Upper lobe of right lung (tissue), 1 donor: ENCODE measurements at regions not wholly inside any gene's neighbourhood (a gene's known extent, or its start where the extent isn't known, plus 50 kb on each side); places are given as distances from the start of the nearest gene placed in this dataset.

Experiments used
- ATAC-seq: fragments of 200-7000 bp; cut with Tn5 transposase; one replicate; pipeline ENCODE4 v1.9.1; 2020; ENCODE audit warnings: mild to moderate bottlenecking, moderate library complexity
- DNase-seq: peaks from one replicate; pipeline ENCODE4 v3.0.0-alpha.2; 2020
- H3K27ac ChIP-seq: fragments of 200-600 bp; one replicate; pipeline ENCODE4 v1.8.0; 2022
- H3K27me3 ChIP-seq: fragments of 200-600 bp; one replicate; pipeline ENCODE4 v1.8.0; 2022; ENCODE audit warnings: mild to moderate bottlenecking
- H3K36me3 ChIP-seq: fragments of 200-600 bp; one replicate; pipeline ENCODE4 v1.8.0; 2022
- H3K4me1 ChIP-seq: fragments of 200-600 bp; one replicate; pipeline ENCODE4 v1.8.0; 2022
- H3K4me3 ChIP-seq: fragments of 200-600 bp; one replicate; pipeline ENCODE4 v1.8.0; 2022; ENCODE audit warnings: mild to moderate bottlenecking
- H3K9me3 ChIP-seq: fragments of 200-600 bp; one replicate; pipeline ENCODE4 v1.8.0; 2022
- intact Hi-C: fragments of 100-400 bp; cut with DNase I; formaldehyde crosslinking; loops from one replicate; pipeline ENCODE4 v1.11.0; 2022
- TF ChIP-seq, protein P1 (sequence below): fragments of 200-600 bp; IDR thresholded peaks from one replicate; pipeline ENCODE4 v1.8.0; 2022; ENCODE audit warnings: antibody characterized with exemption
- donor health status: DM: no; HTN: yes; CAD: no; lungs with severe emphysema.

DNA sequence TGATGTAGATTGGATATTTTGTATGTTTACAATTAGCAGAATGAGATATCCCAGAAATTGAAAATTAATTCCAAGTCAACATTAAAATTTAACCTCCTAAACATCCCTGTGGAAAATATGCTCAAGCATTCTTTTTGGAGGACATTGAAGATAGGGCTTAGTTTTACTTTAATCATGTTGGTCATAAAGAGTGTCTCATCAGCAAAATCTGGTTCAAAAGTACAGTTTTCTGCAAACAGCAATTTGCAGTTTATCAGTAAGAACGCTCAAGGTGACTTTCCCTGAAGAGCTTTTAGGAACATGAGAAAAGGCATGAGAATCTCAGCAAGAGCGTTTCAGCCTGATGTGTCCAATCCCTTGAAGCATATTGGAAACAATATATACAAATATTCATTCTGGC, 889.8 kb downstream of the CENPC start:
- DNase-seq: no peak

DNA sequence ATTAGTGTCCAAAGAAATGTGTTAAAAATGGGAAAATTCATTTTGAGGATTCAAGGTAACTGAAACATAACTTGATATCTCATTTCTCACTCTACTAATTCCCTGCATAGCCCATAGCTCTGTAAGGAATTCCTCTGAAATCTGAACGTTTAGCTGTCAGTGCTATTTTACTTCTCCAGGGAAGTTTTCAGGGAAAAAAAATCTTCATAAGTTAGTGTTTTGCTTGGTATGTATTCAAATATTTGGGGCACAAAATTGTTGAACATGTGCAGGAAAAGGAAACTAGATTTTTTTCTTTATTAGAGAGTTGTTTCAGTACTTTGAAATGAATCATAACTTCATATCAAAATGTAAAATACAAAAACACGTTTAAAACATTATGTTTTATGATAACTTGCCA, 891.4 kb downstream of the CENPC start:
- Histone ChIP-seq H3K36me3 (no peaks in the 10 kb centered on the region), H3K4me3 (no peak overlapping the region), H3K9me3 (no peaks in the 10 kb centered on the region), H3K4me1 (no peaks in the 10 kb centered on the region), H3K27ac (no peak overlapping the region), H3K27me3 (no peaks in the 10 kb centered on the region)
- TF ChIP-seq, protein P1, sequence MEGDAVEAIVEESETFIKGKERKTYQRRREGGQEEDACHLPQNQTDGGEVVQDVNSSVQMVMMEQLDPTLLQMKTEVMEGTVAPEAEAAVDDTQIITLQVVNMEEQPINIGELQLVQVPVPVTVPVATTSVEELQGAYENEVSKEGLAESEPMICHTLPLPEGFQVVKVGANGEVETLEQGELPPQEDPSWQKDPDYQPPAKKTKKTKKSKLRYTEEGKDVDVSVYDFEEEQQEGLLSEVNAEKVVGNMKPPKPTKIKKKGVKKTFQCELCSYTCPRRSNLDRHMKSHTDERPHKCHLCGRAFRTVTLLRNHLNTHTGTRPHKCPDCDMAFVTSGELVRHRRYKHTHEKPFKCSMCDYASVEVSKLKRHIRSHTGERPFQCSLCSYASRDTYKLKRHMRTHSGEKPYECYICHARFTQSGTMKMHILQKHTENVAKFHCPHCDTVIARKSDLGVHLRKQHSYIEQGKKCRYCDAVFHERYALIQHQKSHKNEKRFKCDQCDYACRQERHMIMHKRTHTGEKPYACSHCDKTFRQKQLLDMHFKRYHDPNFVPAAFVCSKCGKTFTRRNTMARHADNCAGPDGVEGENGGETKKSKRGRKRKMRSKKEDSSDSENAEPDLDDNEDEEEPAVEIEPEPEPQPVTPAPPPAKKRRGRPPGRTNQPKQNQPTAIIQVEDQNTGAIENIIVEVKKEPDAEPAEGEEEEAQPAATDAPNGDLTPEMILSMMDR: no peak
- intact Hi-C loops: no loop called here
- DNase-seq (no peak), ATAC-seq (no peak)

More for the DNA sequence above, 889.8 kb downstream of the CENPC start:
- Histone ChIP-seq H3K4me3 (no peak overlapping the region), H3K4me1 (no peaks in the 10 kb centered on the region), H3K27me3 (no peaks in the 10 kb centered on the region), H3K36me3 (no peaks in the 10 kb centered on the region), H3K9me3 (no peaks in the 10 kb centered on the region), H3K27ac (no peak overlapping the region)
- TF ChIP-seq, protein P1: no peak
- ATAC-seq: no peak
- intact Hi-C loops: no loop called here

DNA sequence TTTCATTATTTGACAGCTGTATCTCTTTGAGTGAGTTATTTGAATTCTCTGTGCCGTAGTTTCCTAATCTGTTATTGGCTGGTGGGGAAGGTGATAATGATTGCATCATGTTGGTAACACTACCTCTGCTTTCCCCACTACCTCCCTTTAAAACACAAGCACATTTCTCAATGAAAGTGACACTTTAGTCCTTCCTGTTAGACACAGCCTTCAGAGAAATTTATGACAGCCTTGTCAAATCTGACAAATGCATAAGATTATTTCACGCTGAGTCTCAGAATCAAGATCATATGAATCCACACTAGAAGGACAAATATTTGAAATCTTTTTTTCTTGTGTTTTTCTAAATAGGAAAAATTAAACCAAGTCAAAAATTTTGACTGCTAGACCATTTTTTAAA, 896.1 kb downstream of the CENPC start:
- no peak for ATAC-seq
- no peaks in the 10 kb centered on the region for H3K4me1 ChIP-seq
- no peaks in the 10 kb centered on the region for H3K9me3 ChIP-seq
- intact Hi-C loops: no loop called here
- DNase-seq: no peak
- no peaks in the 10 kb centered on the region for H3K27me3 ChIP-seq
- H3K36me3 ChIP-seq: no peaks in the 10 kb centered on the region
- no peak overlapping the region for H3K4me3 ChIP-seq
- TF ChIP-seq, protein P1: no peak
- H3K27ac ChIP-seq: no peak overlapping the region

DNA sequence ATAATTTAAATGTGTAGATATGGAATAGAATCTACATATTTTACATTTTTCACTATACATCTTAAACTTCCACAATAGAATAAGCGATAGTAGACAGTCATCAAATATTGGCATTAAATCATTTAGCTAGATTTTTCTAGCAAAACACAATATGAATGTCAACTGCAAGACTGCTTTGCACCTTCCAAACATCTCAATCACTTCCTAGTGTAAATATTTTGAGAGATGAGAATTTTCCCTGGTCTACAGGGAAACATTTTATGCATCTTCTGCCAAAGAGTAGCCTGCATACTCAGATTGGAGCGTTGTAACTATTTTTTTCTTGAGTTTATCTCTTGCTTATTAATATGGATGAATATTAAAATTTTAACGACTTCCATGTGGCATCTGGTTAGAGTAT, 897.4 kb downstream of the CENPC start:
- H3K4me3 ChIP-seq: no peak overlapping the region
- H3K9me3 ChIP-seq: no peaks in the 10 kb centered on the region
- H3K27ac ChIP-seq: no peak overlapping the region
- ATAC-seq: no peak
- no peaks in the 10 kb centered on the region for H3K4me1 ChIP-seq
- intact Hi-C loops: no loop called here
- no peaks in the 10 kb centered on the region for H3K36me3 ChIP-seq
- TF ChIP-seq, protein P1: no peak
- no peaks in the 10 kb centered on the region for H3K27me3 ChIP-seq
- DNase-seq: no peak

DNA sequence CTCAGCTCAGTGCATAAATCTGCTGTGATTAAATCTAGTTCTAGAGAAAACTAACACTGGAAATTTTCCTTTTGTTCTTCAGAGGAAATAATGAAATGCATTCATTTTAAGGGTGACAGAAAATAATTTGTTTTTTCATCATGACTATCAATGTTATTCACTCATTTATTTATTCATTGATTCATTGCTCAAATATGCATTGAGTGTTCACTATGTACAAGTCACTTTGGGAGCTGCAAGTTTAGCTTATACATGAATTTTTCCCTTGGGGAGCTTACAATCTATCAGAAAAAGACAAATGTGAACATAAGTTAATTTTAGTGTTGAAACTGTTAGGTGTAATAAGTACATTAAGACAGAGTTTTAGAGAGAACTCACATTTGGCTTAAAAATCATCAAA, 897.8 kb downstream of the CENPC start:
- TF ChIP-seq, protein P1: no peak
- H3K4me3 ChIP-seq: no peak overlapping the region
- intact Hi-C loops: no loop called here
- H3K27ac ChIP-seq: no peak overlapping the region
- no peaks in the 10 kb centered on the region for H3K27me3 ChIP-seq
- H3K4me1 ChIP-seq: no peaks in the 10 kb centered on the region
- DNase-seq (no peak), ATAC-seq (no peak)
- H3K9me3 ChIP-seq: no peaks in the 10 kb centered on the region
- H3K36me3 ChIP-seq: no peaks in the 10 kb centered on the region
